Body of pancreas (tissue), 4 donors: ENCODE measurements at regions not wholly inside any gene's neighbourhood (a gene's known extent, or its start where the extent isn't known, plus 50 kb on each side); places are given as distances from the start of the nearest gene placed in this dataset.

Experiments
- POLR2A ChIP-seq, 3 donors: fragments of 450-650 bp; IDR thresholded peaks; one replicate each; pipeline ENCODE4 v1.6.1; 2016; ENCODE audit warnings: antibody characterized with exemption in 3 of 3, mild to moderate bottlenecking in 2 of 3
- TF ChIP-seq, protein P1 (sequence below), 7 experiments: fragments of 450-650 bp in 4 of 7; fragments of 200-600 bp in 3 of 7; sonication (generic) in 3 of 7; IDR thresholded peaks; one replicate each; pipeline ENCODE4 v1.5.1; 2016 to 2019; ENCODE audit warnings: antibody characterized with exemption in 7 of 7

DNA sequence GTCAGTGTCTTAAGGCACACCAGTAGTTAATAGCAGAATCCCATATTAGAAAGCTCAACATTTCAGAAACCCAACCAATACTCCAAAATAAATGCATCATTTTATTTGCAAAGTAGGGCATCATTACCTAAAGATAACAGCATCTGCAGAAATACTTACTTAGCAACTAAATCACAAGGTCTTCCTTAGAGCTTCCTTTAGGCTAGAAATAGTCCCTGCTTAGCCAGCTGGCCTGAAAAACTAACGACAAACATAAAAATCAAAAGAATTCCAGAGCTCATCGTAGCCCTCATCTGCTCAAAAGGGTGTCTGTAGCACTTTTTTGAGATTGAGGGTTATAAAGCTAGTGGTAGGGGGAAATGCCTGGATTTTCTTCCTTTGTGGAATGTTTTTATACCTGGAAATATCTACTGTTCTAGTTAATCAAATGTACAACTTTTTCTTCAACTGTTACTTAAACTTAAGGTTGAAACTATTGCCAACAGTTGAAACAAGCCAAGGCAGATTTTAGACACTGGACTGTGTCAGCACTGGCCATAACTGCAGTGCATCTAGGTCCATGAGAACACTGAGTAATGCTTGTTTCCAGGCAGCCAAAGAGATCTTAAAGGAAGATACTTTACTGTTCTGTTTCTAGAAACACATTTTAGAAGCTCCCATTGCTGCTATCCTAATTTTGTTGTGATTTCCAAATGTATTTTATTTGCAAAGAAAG, 129.4 kb upstream of the RASA1 start:
- TF ChIP-seq, protein P1, sequence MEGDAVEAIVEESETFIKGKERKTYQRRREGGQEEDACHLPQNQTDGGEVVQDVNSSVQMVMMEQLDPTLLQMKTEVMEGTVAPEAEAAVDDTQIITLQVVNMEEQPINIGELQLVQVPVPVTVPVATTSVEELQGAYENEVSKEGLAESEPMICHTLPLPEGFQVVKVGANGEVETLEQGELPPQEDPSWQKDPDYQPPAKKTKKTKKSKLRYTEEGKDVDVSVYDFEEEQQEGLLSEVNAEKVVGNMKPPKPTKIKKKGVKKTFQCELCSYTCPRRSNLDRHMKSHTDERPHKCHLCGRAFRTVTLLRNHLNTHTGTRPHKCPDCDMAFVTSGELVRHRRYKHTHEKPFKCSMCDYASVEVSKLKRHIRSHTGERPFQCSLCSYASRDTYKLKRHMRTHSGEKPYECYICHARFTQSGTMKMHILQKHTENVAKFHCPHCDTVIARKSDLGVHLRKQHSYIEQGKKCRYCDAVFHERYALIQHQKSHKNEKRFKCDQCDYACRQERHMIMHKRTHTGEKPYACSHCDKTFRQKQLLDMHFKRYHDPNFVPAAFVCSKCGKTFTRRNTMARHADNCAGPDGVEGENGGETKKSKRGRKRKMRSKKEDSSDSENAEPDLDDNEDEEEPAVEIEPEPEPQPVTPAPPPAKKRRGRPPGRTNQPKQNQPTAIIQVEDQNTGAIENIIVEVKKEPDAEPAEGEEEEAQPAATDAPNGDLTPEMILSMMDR (IDR thresholded peaks at IDR 0.05), result no peak
- no peak for TF ChIP-seq POLR2A (IDR thresholded peaks at IDR 0.05)
